ENCODE measurements at regions not wholly inside any gene's neighbourhood (a gene's known extent, or its start where the extent isn't known, plus 50 kb on each side); places are given as distances from the start of the nearest gene placed in this dataset.
A peak's percentile ranks its signal among the peaks of the same experiment; 100 is the strongest.

DNA sequence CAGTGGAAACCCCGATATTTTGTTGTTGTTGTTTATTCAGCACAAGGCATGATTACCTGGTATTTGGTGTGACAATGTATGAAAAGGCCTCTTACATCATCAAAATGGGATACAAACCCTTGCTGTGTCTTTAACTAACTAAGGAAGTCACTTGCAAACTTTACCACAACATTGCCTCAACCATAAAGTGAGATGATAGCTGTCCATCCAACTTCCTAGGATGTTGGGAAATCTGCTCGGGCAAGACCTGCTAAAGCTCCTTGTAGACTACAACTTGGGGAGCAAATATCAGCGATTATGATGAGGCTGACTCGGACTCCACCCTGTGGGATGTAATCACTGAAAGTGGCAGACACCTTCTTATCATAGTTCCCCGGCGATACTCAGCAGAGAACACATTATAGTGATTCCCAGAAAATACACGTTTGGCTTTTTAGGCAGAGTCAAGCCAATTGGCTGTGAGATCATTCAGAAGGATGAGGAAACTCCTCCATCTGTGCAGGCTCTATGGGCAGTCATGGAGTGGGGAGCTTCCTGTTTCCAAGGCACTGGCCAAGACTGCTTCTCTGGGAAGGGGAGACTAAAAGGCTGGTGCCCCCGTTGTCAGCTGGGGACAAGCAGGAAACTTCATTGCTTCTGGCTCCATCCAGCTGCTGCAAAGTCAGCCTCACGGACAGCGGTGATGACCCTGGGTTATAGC, 289.0 kb downstream of the RNF144A start:
- H3K9me3 ChIP-seq (ENCODE audit: control insufficient read depth, low read length), result no peaks in the 10 kb centered on the region
- Mint-ChIP-seq H3K4me3 (no peak overlapping the region), H3K27me3 (ENCODE audit: insufficient read depth) (peaks cover 17% of the 10 kb centered on the region), H3K4me1 (peaks cover 7% of the 10 kb centered on the region), H3K36me3 (ENCODE audit: low read depth) (no peaks in the 10 kb centered on the region), H3K9me3 (no peaks in the 10 kb centered on the region), H3K27ac (no peak overlapping the region)
- no peaks in the 10 kb centered on the region for H3K4me1 ChIP-seq (ENCODE audit: control insufficient read depth, insufficient read depth, low read length)
- H3K27me3 ChIP-seq (ENCODE audit: control insufficient read depth, insufficient read depth, low read length, poor library complexity, severe bottlenecking), result no peaks in the 10 kb centered on the region
- TF ChIP-seq, protein P1, sequence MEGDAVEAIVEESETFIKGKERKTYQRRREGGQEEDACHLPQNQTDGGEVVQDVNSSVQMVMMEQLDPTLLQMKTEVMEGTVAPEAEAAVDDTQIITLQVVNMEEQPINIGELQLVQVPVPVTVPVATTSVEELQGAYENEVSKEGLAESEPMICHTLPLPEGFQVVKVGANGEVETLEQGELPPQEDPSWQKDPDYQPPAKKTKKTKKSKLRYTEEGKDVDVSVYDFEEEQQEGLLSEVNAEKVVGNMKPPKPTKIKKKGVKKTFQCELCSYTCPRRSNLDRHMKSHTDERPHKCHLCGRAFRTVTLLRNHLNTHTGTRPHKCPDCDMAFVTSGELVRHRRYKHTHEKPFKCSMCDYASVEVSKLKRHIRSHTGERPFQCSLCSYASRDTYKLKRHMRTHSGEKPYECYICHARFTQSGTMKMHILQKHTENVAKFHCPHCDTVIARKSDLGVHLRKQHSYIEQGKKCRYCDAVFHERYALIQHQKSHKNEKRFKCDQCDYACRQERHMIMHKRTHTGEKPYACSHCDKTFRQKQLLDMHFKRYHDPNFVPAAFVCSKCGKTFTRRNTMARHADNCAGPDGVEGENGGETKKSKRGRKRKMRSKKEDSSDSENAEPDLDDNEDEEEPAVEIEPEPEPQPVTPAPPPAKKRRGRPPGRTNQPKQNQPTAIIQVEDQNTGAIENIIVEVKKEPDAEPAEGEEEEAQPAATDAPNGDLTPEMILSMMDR (conservative IDR thresholded peaks at IDR 0.05), result no peak
- 91 to 92% methylated on average over 8 to 10 of the region's 10 CpGs for WGBS, 2 experiments (ENCODE audit: insufficient coverage in 1 of 2, insufficient read length in 1 of 2)
- H3K36me3 ChIP-seq (ENCODE audit: control insufficient read depth, insufficient read depth, low read length), result no peaks in the 10 kb centered on the region
- no peak overlapping the region for H3K27ac ChIP-seq (ENCODE audit: low read depth, low read length)
- no peak overlapping the region for H3K9ac ChIP-seq (ENCODE audit: extremely low read depth, low read length, poor library complexity, severe bottlenecking)
- H3K4me3 ChIP-seq (ENCODE audit: low read length), result no peak overlapping the region
- DNase-seq, result no peak

GRCh38 chr2:7207631-7208030, 290.4 kb downstream of the RNF144A start:
- 92 to 98% methylated on average over 6 to 7 of the region's 7 CpGs for WGBS, 2 experiments (ENCODE audit: insufficient coverage in 1 of 2, insufficient read length in 1 of 2)
- Mint-ChIP-seq H3K36me3 (ENCODE audit: low read depth) (no peaks in the 10 kb centered on the region), H3K4me3 (no peak overlapping the region), H3K4me1 (peaks cover 7% of the 10 kb centered on the region), H3K27ac (no peak overlapping the region), H3K27me3 (ENCODE audit: insufficient read depth) (peaks cover 23% of the 10 kb centered on the region), H3K9me3 (no peaks in the 10 kb centered on the region)
- Histone ChIP-seq H3K27me3 (ENCODE audit: control insufficient read depth, insufficient read depth, low read length, poor library complexity, severe bottlenecking) (no peaks in the 10 kb centered on the region), H3K4me3 (ENCODE audit: low read length) (no peak overlapping the region), H3K4me1 (ENCODE audit: control insufficient read depth, insufficient read depth, low read length) (no peaks in the 10 kb centered on the region), H3K9me3 (ENCODE audit: control insufficient read depth, low read length) (no peaks in the 10 kb centered on the region), H3K36me3 (ENCODE audit: control insufficient read depth, insufficient read depth, low read length) (no peaks in the 10 kb centered on the region), H3K27ac (ENCODE audit: low read depth, low read length) (no peak overlapping the region), H3K9ac (ENCODE audit: extremely low read depth, low read length, poor library complexity, severe bottlenecking) (no peak overlapping the region)
- no peak for DNase-seq
- TF ChIP-seq, protein P1 (conservative IDR thresholded peaks at IDR 0.05), result no peak

DNA sequence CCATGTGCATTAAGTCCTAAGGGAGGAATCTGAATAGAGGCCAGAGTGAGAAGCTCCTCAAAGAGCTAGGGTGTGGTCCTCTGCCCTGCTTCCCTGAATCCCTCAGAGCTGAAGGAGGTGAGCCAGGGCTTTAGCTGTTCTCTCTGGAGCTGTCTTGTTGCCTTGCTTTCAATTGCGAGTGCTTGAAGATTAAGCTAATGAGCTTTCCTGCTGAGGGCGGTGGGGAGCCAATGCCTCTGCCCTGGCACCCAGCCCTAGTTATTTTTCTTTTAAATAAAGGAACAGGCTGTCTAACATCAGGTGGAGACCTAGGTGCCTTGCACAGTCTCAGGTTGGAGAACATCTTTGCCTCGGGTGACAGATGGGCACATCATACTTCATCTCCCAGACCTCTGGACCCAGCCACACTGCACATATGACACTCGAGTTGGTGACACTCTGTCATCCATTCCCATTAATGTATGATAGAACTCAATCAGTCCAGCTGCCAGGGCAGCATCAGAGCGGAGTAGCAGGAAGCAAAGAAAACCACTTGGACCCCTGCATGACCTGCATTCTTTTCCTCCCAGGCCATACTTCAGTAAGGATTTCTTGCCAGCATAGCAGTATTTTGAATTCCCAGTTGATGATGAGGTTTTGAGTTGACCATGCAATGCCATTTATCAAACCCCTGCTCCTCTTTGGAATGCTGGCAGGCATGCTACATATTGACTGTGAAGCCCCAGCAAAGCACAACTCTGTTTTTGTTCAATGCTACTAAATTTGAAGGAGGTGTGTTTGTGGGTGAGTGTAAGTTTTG, 292.7 kb downstream of the RNF144A start:
- H3K27ac Mint-ChIP-seq, result no peak overlapping the region
- WGBS, 2 experiments (ENCODE audit: insufficient coverage in 1 of 2, insufficient read length in 1 of 2), result 72 to 73% methylated on average over 2 to 5 of the region's 5 CpGs
- H3K36me3 ChIP-seq (ENCODE audit: control insufficient read depth, insufficient read depth, low read length), result no peaks in the 10 kb centered on the region
- no peak overlapping the region for H3K9ac ChIP-seq (ENCODE audit: extremely low read depth, low read length, poor library complexity, severe bottlenecking)
- H3K27me3 ChIP-seq (ENCODE audit: control insufficient read depth, insufficient read depth, low read length, poor library complexity, severe bottlenecking), result no peaks in the 10 kb centered on the region
- H3K4me3 Mint-ChIP-seq, result no peak overlapping the region
- H3K27me3 Mint-ChIP-seq (ENCODE audit: insufficient read depth), result peaks cover 27% of the 10 kb centered on the region
- no peak overlapping the region for H3K4me3 ChIP-seq (ENCODE audit: low read length)
- no peak overlapping the region for H3K27ac ChIP-seq (ENCODE audit: low read depth, low read length)
- H3K9me3 ChIP-seq (ENCODE audit: control insufficient read depth, low read length), result no peaks in the 10 kb centered on the region
- H3K9me3 Mint-ChIP-seq, result no peaks in the 10 kb centered on the region
- peak; percentile 56 for DNase-seq
- no peaks in the 10 kb centered on the region for H3K36me3 Mint-ChIP-seq (ENCODE audit: low read depth)
- TF ChIP-seq, protein P1 (conservative IDR thresholded peaks at IDR 0.05), result no peak
- H3K4me1 ChIP-seq (ENCODE audit: control insufficient read depth, insufficient read depth, low read length), result no peaks in the 10 kb centered on the region
- peaks cover 7% of the 10 kb centered on the region for H3K4me1 Mint-ChIP-seq

Data from endodermal cell (in vitro differentiated cells).